ENCODE measurements at regions not wholly inside any gene's neighbourhood (a gene's known extent, or its start where the extent isn't known, plus 50 kb on each side); places are given as distances from the start of the nearest gene placed in this dataset.

- no peak for TF ChIP-seq CTCF (IDR thresholded peaks at IDR 0.05; ENCODE audit: insufficient read depth, low read depth, low read length)
- DNase-seq (ENCODE audit: low read depth) = no peak
- H3K4me3 ChIP-seq (ENCODE audit: low read depth, low read length) = no peak overlapping the region
Observed at GRCh38 chr3:163983940-163984339, 1094.4 kb downstream of the SI start.

GRCh38 chr3:163971861-163972260 is 1106.4 kb downstream of the SI start:
- TF ChIP-seq CTCF (IDR thresholded peaks at IDR 0.05; ENCODE audit: insufficient read depth, low read depth, low read length) = no peak
- DNase-seq (ENCODE audit: low read depth) = no peak
- no peak overlapping the region for H3K4me3 ChIP-seq (ENCODE audit: low read depth, low read length)

GRCh38 chr3:163957072-163957471 is 1121.2 kb downstream of the SI start:
- TF ChIP-seq CTCF (IDR thresholded peaks at IDR 0.05; ENCODE audit: insufficient read depth, low read depth, low read length) = no peak
- no peak for DNase-seq (ENCODE audit: low read depth)
- H3K4me3 ChIP-seq (ENCODE audit: low read depth, low read length) = no peak overlapping the region

- no peak for DNase-seq (ENCODE audit: low read depth)
- TF ChIP-seq CTCF (IDR thresholded peaks at IDR 0.05; ENCODE audit: insufficient read depth, low read depth, low read length) = no peak
- no peak overlapping the region for H3K4me3 ChIP-seq (ENCODE audit: low read depth, low read length)
Observed at GRCh38 chr3:163953526-163953925, 1124.8 kb downstream of the SI start.

- no peak for DNase-seq (ENCODE audit: low read depth)
- no peak for TF ChIP-seq CTCF (IDR thresholded peaks at IDR 0.05; ENCODE audit: insufficient read depth, low read depth, low read length)
- no peak overlapping the region for H3K4me3 ChIP-seq (ENCODE audit: low read depth, low read length)
Observed at GRCh38 chr3:163952499-163952898, 1125.8 kb downstream of the SI start.

- peak; percentile 6 for TF ChIP-seq CTCF (IDR thresholded peaks at IDR 0.05; ENCODE audit: insufficient read depth, low read depth, low read length)
- no peak for DNase-seq (ENCODE audit: low read depth)
- H3K4me3 ChIP-seq (ENCODE audit: low read depth, low read length) = no peak overlapping the region
Observed at GRCh38 chr3:163951397-163951987, 1126.8 kb downstream of the SI start.

- no peak for DNase-seq (ENCODE audit: low read depth)
- no peak for TF ChIP-seq CTCF (IDR thresholded peaks at IDR 0.05; ENCODE audit: insufficient read depth, low read depth, low read length)
- H3K4me3 ChIP-seq (ENCODE audit: low read depth, low read length) = no peak overlapping the region
Observed at GRCh38 chr3:163946785-163947184, 1131.5 kb downstream of the SI start.
